ENCODE measurements at regions not wholly inside any gene's neighbourhood (a gene's known extent, or its start where the extent isn't known, plus 50 kb on each side); places are given as distances from the start of the nearest gene placed in this dataset.

- TF ChIP-seq ZNF274 (IDR thresholded peaks at IDR 0.05; ENCODE audit: low read depth, low read length) = no peak
- H3K4me3 ChIP-seq (ENCODE audit: low read length) = no peak overlapping the region
Observed at GRCh38 chr1:168811176-168811575, 82.2 kb upstream of the DPT start.

DNA sequence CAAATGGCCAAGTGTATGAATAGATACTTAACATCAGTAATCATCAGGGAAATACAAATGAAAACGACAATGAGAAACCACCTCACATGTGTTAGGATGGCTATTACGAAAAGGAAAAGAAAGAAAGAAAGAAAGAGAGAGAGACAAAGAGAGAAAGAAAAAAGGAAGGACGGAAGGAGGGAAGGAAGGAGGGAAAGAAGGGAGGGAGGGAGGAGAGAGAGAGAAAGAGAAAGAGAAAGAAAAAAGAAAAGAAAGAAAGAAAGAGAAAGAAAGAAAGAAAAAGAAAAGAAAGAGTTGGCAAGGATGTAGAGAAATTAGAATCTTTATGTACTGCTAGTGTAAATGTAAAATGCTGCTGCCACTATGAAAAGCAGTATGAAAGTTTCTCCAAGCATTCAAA lies 90.7 kb upstream of the DPT start:
- no peak for TF ChIP-seq ZNF274 (IDR thresholded peaks at IDR 0.05; ENCODE audit: low read depth, low read length)

DNA sequence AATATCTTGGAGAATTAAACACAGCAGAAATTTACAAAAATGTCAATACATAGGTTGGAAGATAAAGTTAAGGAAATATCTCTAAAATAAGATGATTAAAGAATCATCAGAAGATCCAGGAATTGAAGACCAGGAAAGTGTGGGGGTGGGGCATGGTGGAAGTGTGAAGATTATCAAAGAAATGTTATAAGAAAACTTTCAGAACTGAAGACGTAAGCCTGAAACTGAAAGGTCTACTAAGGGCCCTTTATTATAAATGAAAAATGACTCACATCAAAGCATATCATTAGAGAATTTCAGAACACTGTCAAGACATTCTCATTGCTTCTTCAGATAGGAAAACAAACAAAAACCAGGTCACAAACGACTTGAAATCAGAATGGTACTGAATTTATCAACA lies 92.4 kb upstream of the DPT start:
- no peak for TF ChIP-seq ZNF274 (IDR thresholded peaks at IDR 0.05; ENCODE audit: low read depth, low read length)
- no peak overlapping the region for H3K4me3 ChIP-seq (ENCODE audit: low read length)

More for the DNA sequence above, 90.7 kb upstream of the DPT start:
- H3K4me3 ChIP-seq (ENCODE audit: low read length) = no peak overlapping the region

DNA sequence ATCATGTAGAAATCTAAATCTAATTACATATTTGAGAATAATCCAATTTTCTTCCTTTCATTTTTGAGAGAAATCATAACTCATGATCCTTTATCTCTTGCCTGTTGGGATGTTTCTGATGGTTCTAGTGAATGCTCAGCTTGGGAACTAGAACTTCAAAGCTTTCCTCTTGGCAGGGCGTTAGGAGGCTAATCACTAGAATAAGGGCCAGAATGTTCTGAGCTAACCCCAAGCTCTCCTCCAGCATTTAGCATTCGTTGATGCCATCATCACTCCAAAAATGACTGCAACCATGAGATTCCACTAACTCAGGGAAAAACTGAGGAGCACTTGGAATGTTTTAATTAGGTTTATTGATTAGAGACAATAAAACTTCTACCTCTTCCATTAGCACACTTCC lies 93.9 kb upstream of the DPT start:
- no peak for TF ChIP-seq ZNF274 (IDR thresholded peaks at IDR 0.05; ENCODE audit: low read depth, low read length)
- no peak overlapping the region for H3K4me3 ChIP-seq (ENCODE audit: low read length)

- TF ChIP-seq ZNF274 (IDR thresholded peaks at IDR 0.05; ENCODE audit: low read depth, low read length) = no peak
- H3K4me3 ChIP-seq (ENCODE audit: low read length) = no peak overlapping the region
Observed at GRCh38 chr1:168823988-168824387, 95.0 kb upstream of the DPT start.

DNA sequence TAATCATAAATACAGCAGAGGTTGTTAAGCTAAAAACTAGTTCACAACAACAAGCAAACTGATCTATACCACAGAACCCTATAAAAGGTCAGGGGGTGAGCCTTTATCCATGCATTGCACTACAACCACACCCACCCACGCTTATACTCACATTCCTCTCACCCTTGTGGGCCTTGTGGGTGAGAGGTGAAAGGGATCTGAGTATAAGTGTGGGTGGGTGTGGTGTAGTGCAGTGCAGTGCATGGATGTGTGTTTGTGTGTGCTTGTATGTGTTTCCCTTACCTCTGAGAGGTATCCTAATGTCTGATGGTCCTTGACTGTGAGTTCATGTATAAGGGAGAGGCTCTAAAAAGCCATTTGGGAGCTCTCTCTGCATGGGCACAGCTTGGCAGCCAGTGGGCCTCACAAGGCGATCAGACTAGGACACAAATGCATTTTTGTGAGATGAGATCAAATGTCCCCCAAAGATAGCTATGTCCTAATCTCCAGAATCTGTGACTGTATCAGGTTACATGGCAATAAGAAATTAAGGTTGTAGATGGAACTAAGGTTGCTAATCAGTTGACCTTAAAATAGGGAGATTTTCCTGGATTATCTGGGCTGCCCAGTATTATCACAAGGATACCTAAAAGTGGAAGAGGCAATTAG lies 95.5 kb upstream of the DPT start:
- H3K4me3 ChIP-seq (ENCODE audit: low read length) = no peak overlapping the region
- no peak for TF ChIP-seq ZNF274 (IDR thresholded peaks at IDR 0.05; ENCODE audit: low read depth, low read length)

DNA sequence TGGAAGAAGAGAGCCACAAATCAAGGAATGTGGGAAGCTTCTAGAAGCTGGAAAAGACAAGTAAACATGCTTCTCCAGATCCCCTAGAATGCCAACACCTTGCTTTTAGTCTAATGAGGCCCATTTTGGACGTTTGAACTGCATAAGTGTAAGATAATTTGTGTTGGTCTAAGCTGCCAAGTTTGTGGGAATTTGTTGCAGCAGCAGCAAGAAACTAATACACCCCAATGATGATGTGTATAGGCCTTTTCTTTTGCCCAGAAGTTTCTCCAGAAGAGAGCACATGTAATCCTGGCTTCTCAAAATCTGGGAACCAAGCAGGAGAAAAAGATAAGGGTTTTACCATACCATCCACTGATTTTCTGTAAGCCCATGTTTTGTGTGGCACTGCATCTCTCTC lies 96.1 kb upstream of the DPT start:
- no peak for TF ChIP-seq ZNF274 (IDR thresholded peaks at IDR 0.05; ENCODE audit: low read depth, low read length)
- no peak overlapping the region for H3K4me3 ChIP-seq (ENCODE audit: low read length)

DNA sequence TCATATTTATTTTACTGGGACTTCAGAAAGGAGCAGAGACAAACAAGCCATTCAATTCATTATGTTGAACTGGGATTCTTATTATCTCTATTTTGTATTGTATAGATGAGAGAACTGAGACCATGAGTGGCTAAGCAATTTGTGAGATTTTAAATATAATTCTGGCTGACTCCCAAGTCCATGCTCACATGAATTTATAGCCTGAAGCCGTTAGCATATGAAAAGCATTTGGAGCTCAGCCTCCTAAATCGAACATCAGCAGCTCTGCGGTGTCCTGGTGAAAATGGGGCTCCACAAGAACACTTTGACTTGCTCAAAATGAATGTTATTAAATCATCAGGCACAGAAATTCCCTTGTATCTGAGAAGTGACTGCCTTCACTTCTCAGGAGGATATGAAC lies 96.8 kb upstream of the DPT start:
- no peak overlapping the region for H3K4me3 ChIP-seq (ENCODE audit: low read length)
- no peak for TF ChIP-seq ZNF274 (IDR thresholded peaks at IDR 0.05; ENCODE audit: low read depth, low read length)

DNA sequence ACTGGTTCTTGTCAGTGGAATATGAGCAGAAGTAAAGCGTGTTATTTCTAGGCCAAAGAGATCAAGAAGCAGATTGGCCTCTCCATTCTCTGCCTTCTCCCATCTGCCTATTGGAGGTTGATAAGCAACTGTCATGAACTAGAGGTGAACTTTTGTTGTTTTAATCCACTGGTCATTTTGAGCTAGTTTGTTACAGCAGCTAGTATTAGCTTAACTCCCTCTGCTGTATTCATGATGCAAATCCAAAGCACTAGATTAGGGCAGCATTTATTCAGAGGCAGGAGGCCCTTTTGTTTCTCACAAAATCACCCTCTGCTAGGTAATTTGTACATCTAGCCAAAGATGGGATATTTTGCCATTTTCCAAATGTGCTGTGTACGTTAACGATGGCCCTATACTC lies 97.3 kb upstream of the DPT start:
- H3K4me3 ChIP-seq (ENCODE audit: low read length) = no peak overlapping the region
- TF ChIP-seq ZNF274 (IDR thresholded peaks at IDR 0.05; ENCODE audit: low read depth, low read length) = no peak

DNA sequence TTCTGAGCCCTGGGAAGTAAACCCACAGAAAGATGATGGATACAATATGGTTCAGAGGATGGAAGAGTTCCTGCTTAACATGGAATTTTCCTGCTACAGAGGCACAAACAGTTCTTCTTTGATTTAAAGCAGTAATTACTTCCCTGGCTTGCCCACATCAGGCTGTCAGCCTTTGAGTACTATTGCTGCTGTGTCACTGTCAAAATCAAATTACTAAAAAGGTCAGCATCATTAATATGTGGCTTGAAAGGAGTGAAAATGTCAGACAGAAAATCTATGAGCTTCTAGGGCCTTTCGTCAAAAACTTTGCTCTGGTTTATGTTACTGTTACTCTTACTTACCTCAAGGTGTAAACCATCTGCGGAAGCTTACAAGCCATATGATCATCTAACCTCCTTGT lies 98.6 kb upstream of the DPT start:
- no peak overlapping the region for H3K4me3 ChIP-seq (ENCODE audit: low read length)
- no peak for TF ChIP-seq ZNF274 (IDR thresholded peaks at IDR 0.05; ENCODE audit: low read depth, low read length)

GRCh38 chr1:168829876-168830275 lies 100.9 kb upstream of the DPT start:
- no peak for TF ChIP-seq ZNF274 (IDR thresholded peaks at IDR 0.05; ENCODE audit: low read depth, low read length)
- no peak overlapping the region for H3K4me3 ChIP-seq (ENCODE audit: low read length)

- H3K4me3 ChIP-seq (ENCODE audit: low read length) = no peak overlapping the region
- TF ChIP-seq ZNF274 (IDR thresholded peaks at IDR 0.05; ENCODE audit: low read depth, low read length) = no peak
Observed at GRCh38 chr1:168830562-168830961, 101.6 kb upstream of the DPT start.

GRCh38 chr1:168832661-168833060 lies 103.7 kb upstream of the DPT start:
- no peak overlapping the region for H3K4me3 ChIP-seq (ENCODE audit: low read length)
- no peak for TF ChIP-seq ZNF274 (IDR thresholded peaks at IDR 0.05; ENCODE audit: low read depth, low read length)

DNA sequence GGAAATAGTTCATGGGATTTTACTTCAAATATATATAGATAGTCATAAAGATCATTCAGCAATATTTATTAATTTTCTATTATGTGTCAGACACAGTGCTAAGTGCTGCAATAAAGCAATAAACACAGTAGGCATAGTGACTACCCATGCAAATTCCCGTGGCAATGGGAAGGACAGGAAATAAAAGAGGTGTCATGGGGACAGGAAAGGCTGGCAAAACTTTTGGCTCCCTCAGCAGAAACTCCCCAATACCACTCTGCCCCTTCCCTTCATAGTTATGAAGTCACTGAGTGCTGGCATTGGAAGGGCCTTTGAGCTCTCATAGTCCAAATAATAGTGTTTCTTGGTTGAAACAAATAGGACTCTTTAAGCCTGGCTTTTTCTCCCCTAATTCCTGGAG lies 104.4 kb upstream of the DPT start:
- no peak for TF ChIP-seq ZNF274 (IDR thresholded peaks at IDR 0.05; ENCODE audit: low read depth, low read length)
- H3K4me3 ChIP-seq (ENCODE audit: low read length) = no peak overlapping the region

- H3K4me3 ChIP-seq (ENCODE audit: low read length) = no peak overlapping the region
- no peak for TF ChIP-seq ZNF274 (IDR thresholded peaks at IDR 0.05; ENCODE audit: low read depth, low read length)
Observed at GRCh38 chr1:168833801-168834224, 104.8 kb upstream of the DPT start.

DNA sequence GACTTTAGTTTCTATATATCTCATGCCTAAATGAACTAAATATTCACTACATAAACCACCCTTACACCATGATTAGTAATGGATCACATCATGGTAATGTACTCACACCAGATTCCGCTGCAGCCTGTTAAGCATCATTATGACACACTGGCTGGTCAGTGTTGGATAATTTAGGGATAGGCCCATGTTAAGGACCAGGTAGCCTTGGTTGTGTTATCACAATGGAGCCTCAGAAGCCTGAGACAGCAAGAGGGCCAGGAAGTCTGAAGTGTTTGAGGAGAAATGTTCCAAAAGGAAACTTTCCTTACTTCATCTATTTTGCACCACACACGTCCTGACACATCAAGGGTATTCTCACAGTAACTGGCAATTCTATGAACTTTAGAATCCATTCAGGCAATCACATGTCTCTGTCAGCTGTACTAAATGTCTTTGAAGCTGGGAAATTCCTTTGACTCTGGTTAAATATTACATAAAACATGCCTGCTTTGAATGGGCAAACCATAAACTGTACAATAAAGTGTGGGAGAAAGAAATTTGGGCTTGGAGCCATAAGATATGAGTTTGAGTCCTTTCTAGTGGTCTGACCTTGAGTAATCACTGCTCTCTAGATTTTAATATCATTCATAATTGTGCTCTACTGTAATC lies 105.3 kb upstream of the DPT start:
- no peak for TF ChIP-seq ZNF274 (IDR thresholded peaks at IDR 0.05; ENCODE audit: low read depth, low read length)
- no peak overlapping the region for H3K4me3 ChIP-seq (ENCODE audit: low read length)
